CD4-positive, alpha-beta T cell treated with Interleukin-1 beta for 1 hour (primary cell): ENCODE measurements at regions not wholly inside any gene's neighbourhood (a gene's known extent, or its start where the extent isn't known, plus 50 kb on each side); places are given as distances from the start of the nearest gene placed in this dataset.
"Not testable (repeated sequence)": the region's sequence is repeated elsewhere in the genome, so short reads cannot be mapped to it uniquely, and the experiment has no call there.

ENCODE experiments used
- DNase-seq, 2 donors: peaks; one replicate each; pipeline ENCODE4 v3.0.0-alpha.2; 2020 to 2022

DNA sequence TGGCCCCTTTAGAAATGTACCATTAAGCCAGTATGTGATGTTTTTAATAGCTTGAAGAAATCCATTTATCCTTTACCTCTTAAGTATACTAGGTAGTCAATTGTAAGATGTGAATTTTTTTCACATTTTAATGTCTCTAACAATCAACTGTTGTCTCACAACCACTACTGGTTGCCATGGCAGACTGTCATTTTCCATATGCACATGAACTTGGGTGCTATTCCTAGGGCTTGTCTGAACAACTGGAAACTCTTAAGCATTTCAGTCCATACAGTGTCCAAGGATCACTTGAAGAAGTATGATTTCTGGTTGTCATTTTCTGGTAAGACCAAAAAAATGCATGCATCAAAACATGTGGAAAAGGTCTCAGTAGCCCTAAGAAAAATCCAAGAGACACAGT, 315.1 kb downstream of the HHIPL2 start:
- no peak for DNase-seq

DNA sequence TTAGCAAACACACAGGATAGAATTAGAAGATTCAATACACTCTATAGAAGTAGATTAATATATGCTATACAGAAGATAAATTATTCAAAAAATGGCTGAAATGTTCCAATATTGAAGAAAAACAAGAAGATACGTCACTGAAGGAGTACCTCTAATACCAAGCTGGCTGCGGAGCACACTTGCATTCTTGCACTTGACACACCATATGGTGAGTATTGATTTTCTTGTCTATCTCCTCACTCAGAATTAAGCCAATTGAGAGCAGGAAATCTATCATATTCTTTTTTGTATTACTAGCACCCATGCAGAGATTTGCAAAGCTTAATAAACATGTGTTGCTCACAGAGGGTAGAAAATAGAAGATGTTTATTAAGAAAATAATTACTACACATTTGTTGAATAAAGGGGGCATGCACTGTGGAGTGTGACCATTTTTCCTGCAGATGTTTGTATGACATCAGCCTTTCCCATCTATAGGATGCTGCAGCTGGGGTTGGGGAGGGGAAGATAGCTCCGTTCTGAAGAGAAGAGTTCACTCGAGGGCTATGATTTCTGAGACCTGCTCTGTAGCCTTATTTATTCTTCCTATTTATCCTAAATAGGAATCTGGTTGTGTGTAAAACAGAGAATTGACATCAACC, 318.1 kb downstream of the HHIPL2 start:
- no peak for DNase-seq

DNA sequence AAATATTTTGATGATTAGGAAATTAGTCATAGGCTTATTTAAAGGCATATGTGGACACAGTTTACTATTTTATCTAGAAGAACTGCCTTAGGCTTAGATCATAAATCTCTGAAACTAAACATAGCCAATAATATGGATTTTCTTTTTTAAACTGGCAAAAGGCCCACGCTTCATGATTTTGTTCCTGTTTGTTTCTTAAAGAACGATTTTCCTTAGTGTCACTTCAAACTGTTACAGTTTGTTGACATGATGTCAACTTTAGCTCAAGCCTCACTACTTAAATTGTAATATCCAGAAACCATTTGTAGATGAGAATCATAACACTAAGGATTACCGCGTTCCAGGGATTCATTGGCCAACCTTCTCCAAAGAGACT, 322.6 kb downstream of the HHIPL2 start:
- DNase-seq = no peak

DNA sequence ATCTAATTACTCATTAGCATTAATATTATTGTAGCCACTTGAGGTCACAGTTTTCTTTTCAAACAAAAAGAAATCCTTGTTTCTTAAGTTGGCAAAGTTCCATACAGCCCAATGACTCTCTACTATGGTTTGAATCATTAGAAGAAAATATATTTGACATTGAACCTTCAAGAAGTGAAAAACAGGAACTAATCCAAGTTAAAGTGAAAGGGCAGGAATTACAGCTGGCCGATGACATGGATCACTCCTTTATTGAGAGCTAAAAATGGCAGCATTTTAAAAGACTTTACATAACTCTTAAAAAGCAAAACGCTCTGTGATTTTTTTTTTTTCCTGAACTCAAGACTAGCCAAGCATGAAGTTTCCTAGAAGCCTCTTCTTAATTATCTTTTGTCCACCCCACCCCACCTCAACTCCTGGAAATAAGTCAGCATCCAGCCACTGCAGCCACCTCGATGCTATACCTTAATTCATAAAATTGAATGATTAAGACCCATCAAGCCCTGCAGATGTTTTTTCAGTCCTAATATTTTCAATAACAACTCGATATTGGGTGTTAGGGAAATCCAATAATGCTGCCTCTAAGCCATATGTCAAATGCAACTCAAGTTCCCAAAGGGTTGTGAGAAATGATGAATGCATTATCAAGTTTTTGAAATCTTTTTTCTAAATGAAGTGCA, 323.1 kb downstream of the HHIPL2 start:
- no peak for DNase-seq

DNA sequence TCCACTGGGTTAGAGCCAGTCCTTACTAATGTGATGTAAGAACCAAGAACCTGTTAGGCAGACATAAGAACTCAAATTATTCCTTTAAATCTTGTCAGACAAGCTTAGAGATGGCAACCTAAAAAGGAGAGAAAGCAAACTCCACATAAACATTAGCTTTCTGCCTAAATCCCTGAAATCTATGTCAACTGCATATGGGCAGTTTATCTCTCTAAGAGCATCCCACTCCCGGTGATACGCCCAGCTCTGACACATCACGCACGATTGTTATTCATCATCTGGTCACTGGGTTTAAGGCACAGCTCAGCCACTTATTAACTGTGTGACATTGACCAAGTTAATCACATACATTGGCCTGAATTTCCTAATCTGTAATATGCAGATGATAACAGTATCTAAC, 323.7 kb downstream of the HHIPL2 start:
- no peak for DNase-seq

DNA sequence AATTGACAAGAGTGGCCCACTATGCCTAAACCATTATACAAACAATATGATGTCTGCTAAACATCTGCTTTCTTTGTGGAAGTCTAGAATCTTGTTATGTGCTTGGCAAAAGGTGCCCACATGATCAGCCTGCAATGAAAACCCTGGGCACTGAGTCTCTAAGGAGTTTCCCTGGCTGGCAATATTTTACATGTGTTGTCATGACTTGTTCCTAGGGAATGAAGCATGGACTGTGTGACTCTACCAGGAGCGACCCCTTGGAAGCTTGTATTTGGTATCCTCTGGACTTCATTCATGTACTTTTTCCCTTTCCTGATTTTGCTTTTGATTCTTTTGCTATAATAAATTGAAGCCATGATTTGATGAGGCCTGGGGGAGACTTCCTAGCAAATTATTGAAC, 324.9 kb downstream of the HHIPL2 start:
- no peak for DNase-seq

DNA sequence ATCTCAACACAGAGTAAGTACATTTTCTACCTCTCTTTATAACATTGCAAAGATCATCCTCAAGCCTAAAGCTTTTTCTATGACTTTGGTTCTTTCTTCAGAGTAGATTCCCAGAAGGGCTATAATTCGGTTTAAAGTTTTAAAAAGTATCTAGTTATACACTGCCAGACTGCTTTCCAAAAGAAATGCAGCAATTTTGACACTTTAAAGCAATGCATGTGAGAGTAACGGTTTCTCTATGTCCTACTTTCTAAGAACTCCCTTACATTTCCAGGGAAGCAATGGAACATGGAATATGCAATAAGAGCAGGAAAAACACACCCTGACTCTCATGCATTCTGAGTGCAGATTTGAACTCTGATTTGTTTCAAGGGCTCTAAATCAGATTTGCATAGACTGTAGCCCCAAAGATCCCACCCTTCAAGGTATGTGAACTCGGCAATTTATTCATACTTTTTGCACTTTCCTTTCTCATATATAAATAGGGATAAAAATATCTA, 331.6 kb downstream of the HHIPL2 start:
- no peak for DNase-seq

DNA sequence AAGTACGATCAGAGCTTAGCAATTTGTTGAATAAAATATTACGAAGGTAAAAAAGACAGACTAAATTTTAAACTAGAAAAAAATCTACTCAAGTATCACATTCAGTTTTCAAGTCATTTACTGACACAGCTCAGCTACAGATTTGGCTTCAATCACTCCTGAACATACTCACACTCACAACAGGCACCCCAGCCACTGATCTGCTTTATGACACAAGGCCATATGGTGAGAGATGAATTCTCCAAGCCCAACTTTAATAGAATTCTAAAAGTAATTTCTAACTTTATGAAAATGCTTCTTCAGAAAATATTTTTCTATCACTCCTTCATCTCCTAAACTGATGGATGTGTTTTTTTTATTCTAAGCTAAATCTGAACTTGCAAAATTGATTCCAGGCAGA, 337.1 kb downstream of the HHIPL2 start:
- no peak for DNase-seq

DNA sequence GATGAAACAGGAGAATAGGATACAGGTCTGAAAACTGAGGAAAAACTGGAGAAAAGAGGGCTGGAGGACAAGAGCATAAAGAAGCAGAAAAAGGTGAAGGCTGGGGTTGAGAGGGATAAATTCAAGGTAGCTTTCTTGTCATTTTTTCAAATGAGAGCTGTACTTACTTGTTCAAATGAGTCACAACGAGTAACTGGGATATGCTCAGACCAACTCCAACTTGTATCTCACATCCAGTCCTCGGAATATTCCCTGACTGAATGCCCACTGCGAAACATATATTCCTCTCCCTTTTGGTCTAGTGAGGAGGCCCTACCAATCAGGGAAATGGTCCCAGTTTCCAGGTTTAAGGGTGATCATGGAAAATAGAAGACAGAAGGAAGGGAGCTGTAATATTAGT, 343.4 kb downstream of the HHIPL2 start:
- no peak for DNase-seq

DNA sequence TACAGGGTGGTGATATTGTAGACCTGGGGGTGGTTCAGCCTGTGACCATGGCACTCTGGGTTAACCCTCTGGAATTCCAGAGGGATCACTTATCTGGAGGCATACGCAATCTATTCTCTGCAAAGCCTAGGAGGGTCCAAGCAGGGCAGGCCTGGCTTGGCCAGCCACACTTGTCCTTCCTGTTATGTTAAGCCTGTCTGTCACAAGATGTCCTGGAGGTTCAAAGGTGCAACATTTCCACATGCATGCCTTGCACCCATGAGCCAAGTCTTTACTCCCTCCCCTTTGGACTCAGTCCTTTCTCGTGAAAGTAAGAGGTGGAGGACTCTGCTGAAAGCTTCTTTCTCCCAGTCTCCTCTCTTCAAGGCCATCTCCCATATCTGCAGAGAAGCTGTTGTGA, 345.1 kb downstream of the HHIPL2 start:
- no peak for DNase-seq

DNA sequence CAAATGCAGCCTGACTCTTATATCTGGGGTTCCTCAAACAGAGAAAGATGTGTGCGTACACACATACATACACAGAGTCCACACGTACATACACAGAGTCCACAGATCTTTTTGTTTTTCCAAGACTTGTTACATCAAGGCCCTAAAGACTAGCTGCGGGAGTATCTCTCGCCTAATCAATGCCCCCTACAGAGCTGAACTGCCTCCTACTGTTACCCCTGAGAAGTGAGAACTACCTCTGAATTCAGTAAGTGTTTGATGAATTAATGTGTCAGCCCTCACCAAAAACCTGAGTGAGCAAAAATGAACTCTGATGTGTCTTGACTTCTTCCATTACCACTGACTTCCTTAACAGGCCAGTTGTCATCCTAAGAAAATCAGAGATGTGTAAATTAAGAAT, 351.2 kb downstream of the HHIPL2 start:
- DNase-seq = no peak

DNA sequence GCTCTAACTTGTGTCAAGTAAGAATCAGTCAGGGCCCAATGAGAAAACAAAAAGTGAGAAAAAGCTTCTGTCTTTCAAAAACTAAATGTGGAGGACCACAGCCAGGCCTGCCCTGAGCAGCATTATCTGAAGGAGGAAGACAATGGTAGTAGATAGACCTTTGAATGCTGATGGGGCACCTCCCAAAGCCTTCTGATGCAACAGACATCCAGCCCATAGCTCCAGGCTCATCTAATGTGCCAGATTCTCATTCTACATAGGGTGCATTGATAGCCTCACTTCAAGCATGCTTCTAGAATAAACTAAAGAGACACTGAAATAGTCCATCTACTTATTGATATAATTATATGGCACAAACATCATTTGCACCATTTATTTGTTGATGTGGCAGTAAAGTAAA, 351.6 kb downstream of the HHIPL2 start:
- DNase-seq = no peak

DNA sequence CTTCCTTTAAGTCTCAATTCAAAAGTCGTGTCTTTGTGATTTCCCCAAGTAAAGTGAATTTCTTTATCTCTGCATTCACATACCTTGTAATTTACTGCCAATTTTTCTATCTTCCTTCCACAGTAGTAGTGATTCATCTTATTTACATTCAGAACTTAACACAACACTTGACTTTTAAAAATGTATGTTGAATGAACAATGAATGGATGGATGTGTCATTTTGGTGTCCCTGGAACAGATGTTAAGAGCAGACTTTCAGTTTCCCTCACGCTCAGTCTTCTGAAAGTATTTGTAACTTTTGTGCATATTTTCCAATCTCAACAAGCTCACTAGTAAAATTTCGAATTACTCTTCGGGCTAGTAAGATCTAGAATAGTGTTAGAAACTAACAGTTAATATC, 352.0 kb downstream of the HHIPL2 start:
- DNase-seq = no peak

DNA sequence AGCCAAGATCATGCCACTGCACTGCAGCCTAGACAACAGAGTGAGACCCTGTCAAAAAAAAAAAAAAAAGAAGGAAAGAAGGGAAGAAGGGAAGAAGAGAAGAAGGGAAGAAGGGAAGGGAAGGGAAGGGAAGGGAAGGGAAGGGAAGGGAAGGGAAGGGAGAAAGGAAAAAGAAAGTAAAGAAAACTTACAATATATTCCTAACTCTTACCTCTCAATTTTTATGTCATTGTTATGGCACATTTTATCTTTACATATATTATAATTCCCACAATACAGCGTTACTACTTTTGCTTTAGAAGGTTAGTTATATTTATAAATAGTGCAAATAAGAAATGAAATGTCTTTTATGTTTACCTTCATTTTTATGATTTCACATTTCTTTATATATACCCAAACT, 358.7 kb downstream of the HHIPL2 start:
- DNase-seq = no peak

DNA sequence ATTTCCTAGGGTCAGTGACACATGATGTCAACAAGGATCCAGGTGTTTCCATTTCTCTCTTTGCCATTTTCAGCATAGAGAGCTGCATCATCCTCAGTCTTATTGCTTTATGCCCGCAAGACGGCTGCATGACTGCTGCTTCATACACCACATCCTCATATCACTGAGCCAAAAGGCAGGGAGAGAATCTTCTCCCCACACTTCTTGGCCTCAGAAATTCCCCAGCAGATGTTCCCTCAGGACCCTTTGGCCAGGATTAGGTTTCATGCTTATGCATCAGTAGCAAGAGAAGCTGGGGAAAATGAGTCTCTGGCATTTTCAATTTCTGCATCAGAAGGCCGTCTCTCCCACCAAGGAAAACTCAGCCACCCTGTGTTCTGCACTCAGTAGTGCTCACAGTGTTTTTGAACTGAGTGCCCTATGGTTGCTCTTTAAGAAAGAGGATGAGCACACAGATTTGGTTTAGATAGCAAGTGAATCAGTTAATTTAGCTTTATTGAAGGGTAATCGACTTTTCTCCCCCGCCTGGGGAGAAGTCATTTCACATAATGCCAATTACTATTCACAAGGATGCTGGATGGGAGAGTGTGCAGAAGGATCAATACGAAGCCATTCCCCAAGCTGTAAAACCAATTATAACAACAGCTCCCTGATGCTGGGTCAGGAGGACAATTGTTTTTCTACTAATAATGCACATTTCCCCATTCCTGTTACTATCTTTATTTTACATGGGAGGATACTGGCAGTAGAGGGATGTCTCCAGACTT, 360.2 kb downstream of the HHIPL2 start:
- DNase-seq = no peak

DNA sequence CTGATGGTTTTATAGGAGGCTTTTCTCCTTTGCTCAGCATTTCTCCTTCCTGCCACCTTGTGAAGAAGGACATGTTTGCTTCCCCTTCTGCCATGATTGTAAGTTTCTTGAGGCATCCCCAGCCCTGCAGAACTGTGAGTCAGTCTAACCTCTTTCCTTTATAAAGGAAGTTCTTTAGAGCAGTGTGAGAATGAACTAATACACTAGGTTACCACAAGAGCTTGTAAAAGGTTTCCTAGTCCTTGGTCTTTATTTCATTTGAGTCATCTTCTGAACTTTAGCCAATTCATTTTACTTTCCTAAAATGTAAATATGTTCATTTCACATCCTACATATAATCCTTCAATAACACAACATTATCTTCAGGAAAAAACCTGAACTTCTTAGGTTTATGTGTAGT, 365.3 kb downstream of the HHIPL2 start:
- no peak for DNase-seq

DNA sequence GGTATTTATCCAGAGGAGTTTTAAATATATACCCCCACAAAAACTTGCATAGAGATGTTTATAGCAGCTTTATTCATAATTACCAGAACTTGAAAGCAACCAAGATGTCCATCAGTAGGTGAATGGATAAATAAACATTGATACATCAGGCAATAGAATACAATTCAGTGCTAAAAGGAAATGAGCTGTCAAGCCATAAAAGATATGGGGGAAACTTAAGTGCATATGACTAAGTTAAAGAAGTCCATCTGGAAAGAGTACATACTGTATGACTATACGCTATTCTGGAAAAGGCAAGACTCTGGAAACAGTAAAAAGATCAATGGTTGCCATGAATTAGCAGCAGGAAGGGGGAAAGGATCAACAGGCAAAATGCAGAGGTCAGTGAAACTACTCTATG, 366.7 kb downstream of the HHIPL2 start:
- no peak for DNase-seq

DNA sequence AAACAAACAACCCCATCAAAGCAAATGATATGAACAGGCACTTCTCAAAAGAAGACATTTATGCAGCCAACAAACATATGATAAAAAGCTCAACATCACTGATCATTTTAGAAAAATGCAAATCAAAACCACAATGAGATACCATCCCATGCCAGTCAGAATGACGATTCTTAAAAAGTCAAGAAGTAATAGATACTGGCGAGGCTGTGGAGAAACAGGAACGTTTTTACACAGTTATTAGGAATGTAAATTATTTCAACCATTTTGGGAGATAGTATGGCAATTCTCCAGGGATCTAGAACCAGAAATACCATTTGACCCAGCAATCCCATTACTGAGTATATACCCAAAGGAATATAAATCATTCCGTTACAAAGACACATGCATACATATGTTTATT, 370.4 kb downstream of the HHIPL2 start:
- DNase-seq = not testable (repeated sequence)

DNA sequence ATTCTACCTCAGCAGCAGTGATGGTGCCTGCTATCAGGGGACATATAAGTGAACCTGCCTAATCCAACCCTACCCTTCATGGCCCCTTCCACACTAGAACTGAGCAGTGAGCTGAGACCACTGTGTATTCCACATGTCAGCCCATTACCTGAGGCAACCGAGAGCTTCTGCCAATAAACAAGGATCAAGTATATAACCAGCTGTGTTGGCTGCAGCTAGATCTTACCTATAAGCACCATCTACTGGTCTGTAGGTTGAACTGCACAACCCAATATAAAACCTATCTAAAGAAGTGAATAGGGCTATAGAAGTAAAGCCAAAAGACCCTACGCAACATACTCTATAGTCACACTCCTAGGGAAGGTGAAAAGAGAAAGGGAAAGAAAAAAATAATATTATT, 376.9 kb downstream of the HHIPL2 start:
- DNase-seq = peak in 1 of 2 donors; percentile 8

DNA sequence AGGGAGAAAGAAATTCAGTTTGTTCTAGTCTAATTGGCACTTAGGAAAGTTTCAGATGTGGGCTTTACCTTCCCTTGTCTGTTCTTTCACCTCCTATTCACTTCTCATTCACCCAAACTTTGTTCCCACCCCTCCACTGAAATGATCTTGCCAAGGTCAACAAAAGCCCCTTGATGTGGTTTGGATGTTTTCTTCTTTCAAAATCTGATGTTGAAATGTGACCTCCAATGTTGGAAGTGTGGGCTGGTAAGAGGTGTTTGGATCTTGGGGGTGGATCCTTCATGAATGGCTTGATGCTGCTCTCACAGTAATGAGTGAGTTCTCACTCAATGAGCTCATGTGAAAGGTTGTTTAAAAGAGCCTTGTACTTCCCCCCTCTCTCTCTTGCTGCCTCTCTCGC, 379.3 kb downstream of the HHIPL2 start:
- no peak for DNase-seq

DNA sequence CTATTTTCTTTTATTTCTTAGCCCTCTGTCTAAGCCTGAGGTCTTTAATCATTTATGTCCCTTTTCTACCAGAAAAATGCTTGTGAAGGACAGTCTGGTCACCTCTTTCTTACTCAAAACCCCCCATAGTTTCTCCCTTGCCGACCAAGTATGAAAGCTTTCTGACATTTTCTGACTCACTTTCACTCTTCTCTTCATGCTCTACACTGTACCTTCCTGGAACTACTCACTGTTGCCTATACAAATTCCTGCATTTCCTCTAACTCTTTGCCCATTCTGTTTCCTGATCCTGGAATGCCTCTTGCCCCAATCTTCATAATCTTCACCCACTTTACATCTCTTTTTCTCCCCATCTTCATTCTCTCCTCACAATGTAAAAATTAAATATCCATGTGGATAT, 380.0 kb downstream of the HHIPL2 start:
- DNase-seq = no peak

DNA sequence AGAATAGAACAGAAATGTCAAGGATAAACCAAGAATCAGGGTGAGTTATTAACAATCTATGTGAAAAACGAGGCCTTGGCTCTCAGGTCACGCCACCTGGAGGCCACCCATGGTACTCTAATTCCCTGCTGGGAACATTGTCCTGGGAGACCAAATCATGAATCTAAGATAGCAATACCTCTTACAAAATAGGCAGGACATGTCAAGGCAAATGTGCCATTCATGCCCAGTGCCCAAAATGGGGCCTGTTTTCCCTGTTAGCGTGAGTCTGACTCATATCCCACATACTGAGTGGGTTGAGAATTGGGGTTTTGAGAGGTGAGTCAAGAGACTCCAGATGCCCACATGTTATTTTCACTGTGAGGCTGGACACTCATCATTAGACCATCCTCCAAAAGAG, 380.8 kb downstream of the HHIPL2 start:
- no peak for DNase-seq

DNA sequence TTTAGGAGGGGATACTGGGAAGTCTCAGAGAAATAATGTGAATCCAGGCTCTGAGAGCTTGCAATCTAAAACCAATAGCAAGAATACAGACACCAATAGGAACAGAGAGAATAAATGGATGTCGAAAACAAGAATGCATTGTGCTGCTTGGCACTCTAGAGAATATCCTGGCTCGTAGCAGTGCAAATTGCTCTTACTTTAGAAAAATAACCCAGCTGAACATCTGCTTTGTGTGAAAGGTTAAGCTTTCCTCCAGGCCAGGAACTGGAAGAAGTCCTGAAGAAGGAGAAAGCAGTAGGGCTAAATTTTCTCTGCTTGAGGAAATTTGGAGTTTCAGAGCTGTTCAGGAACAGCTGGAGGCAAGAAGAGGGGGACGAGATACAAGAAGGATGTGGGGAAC, 382.3 kb downstream of the HHIPL2 start:
- no peak for DNase-seq

DNA sequence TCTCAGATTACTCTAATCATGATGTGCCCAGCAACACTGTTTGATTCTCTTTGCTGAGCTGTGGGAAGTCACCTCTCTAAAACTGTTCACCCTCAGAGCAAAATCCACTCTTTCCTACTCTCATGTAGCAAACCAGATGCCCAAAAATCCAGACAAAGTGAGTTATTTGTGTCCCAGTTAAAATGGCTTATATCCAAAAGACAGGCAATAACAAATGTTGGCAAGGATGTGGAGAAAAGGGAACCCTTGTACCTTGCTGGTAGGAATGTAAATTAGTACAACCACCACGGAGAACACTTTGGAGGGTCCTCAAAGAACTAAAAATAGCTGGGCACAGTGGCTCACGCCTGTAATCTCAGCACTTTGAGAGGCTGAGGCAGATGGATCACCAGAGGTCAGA, 384.0 kb downstream of the HHIPL2 start:
- DNase-seq = no peak
